Esophagus squamous epithelium (tissue), 4 donors: ENCODE measurements at regions not wholly inside any gene's neighbourhood (a gene's known extent, or its start where the extent isn't known, plus 50 kb on each side); places are given as distances from the start of the nearest gene placed in this dataset.

Experiments
- CTCF ChIP-seq, 6 experiments: fragments of 450-650 bp in 4 of 6; fragments of 200-600 bp in 2 of 6; sonication (generic) in 2 of 6; IDR thresholded peaks; one replicate each; pipeline ENCODE4 v1.5.1; 2016 to 2019; ENCODE audit warnings: antibody characterized with exemption in 6 of 6, mild to moderate bottlenecking in 4 of 6, moderate library complexity in 4 of 6
- POLR2A ChIP-seq, 4 donors: fragments of 450-650 bp; IDR thresholded peaks; one replicate each; pipeline ENCODE4 v1.6.1; 2017; ENCODE audit warnings: antibody characterized with exemption in 4 of 4, mild to moderate bottlenecking in 4 of 4, moderate library complexity in 3 of 4

- TF ChIP-seq CTCF (IDR thresholded peaks at IDR 0.05) (no peak), POLR2A (IDR thresholded peaks at IDR 0.05) (no peak)
Measured at GRCh38 chr4:53899586-53900270, 164.7 kb downstream of the CHIC2 start.
